SK-N-SH (cell line): ENCODE measurements at regions not wholly inside any gene's neighbourhood (a gene's known extent, or its start where the extent isn't known, plus 50 kb on each side); places are given as distances from the start of the nearest gene placed in this dataset.
"Not testable (repeated sequence)": the region's sequence is repeated elsewhere in the genome, so short reads cannot be mapped to it uniquely, and the experiment has no call there.

ENCODE experiments used
- CTCF ChIA-PET: fragments of 300-600, 350-600 bp; formaldehyde crosslinking; extraction: SDS; loops from one replicate; lab custom pipeline; 2021; lab: Yijun Ruan, JAX
- POLR2A ChIA-PET: fragments of 350-600 bp; sonication (Branson Sonifier 250); formaldehyde crosslinking; extraction: SDS; loops from one replicate; lab custom pipeline; 2020; ENCODE audit warnings: antibody characterized with exemption, inconsistent platforms; lab: Yijun Ruan, JAX
- DNase-seq: peaks from one replicate; pipeline ENCODE4 v3.0.0; 2012
- H2AFZ ChIP-seq: fragments of 200-600 bp; sonication (generic); 2 replicates; pipeline ENCODE4 v1.8.1; 2016; ENCODE audit warnings: antibody characterized with exemption, mild to moderate bottlenecking, low read depth
- H3F3A ChIP-seq: fragments of 200-600 bp; sonication (generic); replicated peaks from 2 replicates; pipeline ENCODE3; 2016; ENCODE audit warnings: antibody characterized with exemption, mild to moderate bottlenecking; ENCODE audit not compliant: insufficient read depth
- H3K27ac ChIP-seq, 2 experiments: fragments of 200-500 bp in 1 of 2; fragments of 200-600 bp in 1 of 2; sonication (Bioruptor generic) in 1 of 2; sonication (generic), shearing (Covaris generic) in 1 of 2; 2 replicates each; pipeline versions ENCODE4 v1.5.1 to v1.6.1; 2014 to 2016; ENCODE audit warnings: low read depth in 2 of 2, inconsistent platforms in 1 of 2, low read length in 1 of 2, mild to moderate bottlenecking in 1 of 2, mixed read lengths in 1 of 2
- H3K27me3 ChIP-seq: fragments of 200-600 bp; sonication (generic), shearing (Covaris generic); 2 replicates; pipeline ENCODE4 v1.6.1; 2016; ENCODE audit warnings: mixed run types; ENCODE audit not compliant: insufficient read depth
- H3K36me3 ChIP-seq, 2 experiments: fragments of 200-500 bp in 1 of 2; fragments of 200-600 bp in 1 of 2; sonication (Bioruptor generic) in 1 of 2; sonication (generic) in 1 of 2; replicated peaks in 1 of 2; 2 replicates each; pipeline versions ENCODE3 to v1.5.1; 2014 to 2016; ENCODE audit warnings: low read length in 1 of 2, mild to moderate bottlenecking in 1 of 2; ENCODE audit not compliant: insufficient read depth in 2 of 2, control insufficient read depth in 1 of 2
- H3K4me1 ChIP-seq, 2 experiments: fragments of 200-500 bp in 1 of 2; fragments of 200-600 bp in 1 of 2; sonication (Bioruptor generic) in 1 of 2; sonication (generic), shearing (Covaris generic) in 1 of 2; 2 replicates each; pipeline versions ENCODE4 v1.5.1 to v1.6.1; 2014 to 2016; ENCODE audit warnings: low read depth in 1 of 2, low read length in 1 of 2, mixed run types in 1 of 2; ENCODE audit not compliant: insufficient read depth in 2 of 2, control insufficient read depth in 1 of 2
- H3K4me2 ChIP-seq: fragments of 200-600 bp; sonication (generic), shearing (Covaris generic); 2 replicates; pipeline ENCODE4 v1.6.1; 2017; ENCODE audit warnings: mixed run types
- H3K4me3 ChIP-seq, 2 experiments: fragments of 200-500 bp in 1 of 2; fragments of 200-600 bp in 1 of 2; sonication (Bioruptor generic) in 1 of 2; sonication (generic), shearing (Covaris generic) in 1 of 2; 2 replicates each; pipeline versions ENCODE4 v1.5.1 to v1.8.1; 2014 to 2016; ENCODE audit warnings: low read depth in 2 of 2, inconsistent platforms in 1 of 2, low read length in 1 of 2, mild to moderate bottlenecking in 1 of 2, mixed read lengths in 1 of 2, moderate library complexity in 1 of 2
- H3K79me2 ChIP-seq: fragments of 200-600 bp; sonication (generic); 2 replicates; pipeline ENCODE4 v1.8.1; 2017; ENCODE audit warnings: mild to moderate bottlenecking; ENCODE audit not compliant: insufficient read depth
- H3K9ac ChIP-seq: fragments of 200-600 bp; sonication (generic); 2 replicates; pipeline ENCODE4 v1.6.1; 2017; ENCODE audit warnings: mixed run types
- H3K9me2 ChIP-seq: fragments of 200-600 bp; sonication (generic); 2 replicates; pipeline ENCODE4 v1.6.1; 2017; ENCODE audit warnings: mixed run types
- H3K9me3 ChIP-seq: fragments of 200-600 bp; sonication (generic); 2 replicates; pipeline ENCODE4 v1.6.1; 2017; ENCODE audit warnings: mixed run types, mild to moderate bottlenecking, moderate library complexity
- H4K20me1 ChIP-seq: fragments of 200-600 bp; sonication (generic); 2 replicates; pipeline ENCODE4 v1.6.1; 2017; ENCODE audit warnings: mild to moderate bottlenecking, mixed run types; ENCODE audit not compliant: insufficient read depth
- ELF1 ChIP-seq: IDR thresholded peaks from 2 replicates; pipeline ENCODE4 v1.4.0; 2012
- EP300 ChIP-seq, 2 experiments: IDR thresholded peaks; 2 replicates each; pipeline versions ENCODE4 v1.4.0 to v1.6.1; 2012; ENCODE audit warnings: borderline replicate concordance in 1 of 2, low read depth in 1 of 2, low read length in 1 of 2
- EZH2phosphoT487 ChIP-seq: fragments of 200-600 bp; sonication (generic); IDR thresholded peaks from 2 replicates; pipeline ENCODE4 v1.6.1; 2017; ENCODE audit warnings: low read depth, mixed run types, mild to moderate bottlenecking, antibody characterized with exemption, moderate library complexity, borderline replicate concordance
- FOXJ3 ChIP-seq: sonication (generic); formaldehyde crosslinking; IDR thresholded peaks from 2 replicates; pipeline ENCODE4 v1.5.1; 2020; ENCODE audit warnings: mild to moderate bottlenecking, missing genetic modification reagents
- GATA2 ChIP-seq: sonication (generic); formaldehyde crosslinking; IDR thresholded peaks from 2 replicates; pipeline ENCODE4 v1.5.0; 2020; ENCODE audit warnings: mild to moderate bottlenecking, missing genetic modification reagents
- MEF2A ChIP-seq: IDR thresholded peaks from 2 replicates; pipeline ENCODE4 v1.4.0; 2012; ENCODE audit warnings: low read depth, borderline replicate concordance
- MXI1 ChIP-seq: IDR thresholded peaks from 2 replicates; pipeline ENCODE4 v1.6.1; 2012; ENCODE audit warnings: mild to moderate bottlenecking, low read depth, low read length, improper control_type of control experiment
- NRF1 ChIP-seq: IDR thresholded peaks from 2 replicates; pipeline ENCODE4 v1.6.1; 2012; ENCODE audit warnings: low read depth, mild to moderate bottlenecking, low read length
- RFX5 ChIP-seq: IDR thresholded peaks from 2 replicates; pipeline ENCODE4 v1.6.1; 2012; ENCODE audit warnings: mild to moderate bottlenecking, improper control_type of control experiment, low read length
- SMC3 ChIP-seq: IDR thresholded peaks from 2 replicates; pipeline ENCODE4 v1.6.1; 2012; ENCODE audit warnings: low read depth, low read length, improper control_type of control experiment
- TCF12 ChIP-seq: IDR thresholded peaks from 2 replicates; pipeline ENCODE4 v1.4.0; 2012
- YY1 ChIP-seq: IDR thresholded peaks from 2 replicates; pipeline ENCODE4 v1.4.0; 2012; ENCODE audit warnings: low read depth, mild to moderate bottlenecking
- WGBS: methylation state at CpG from one replicate; pipeline ENCODE4 v1.1.6; 2017; ENCODE audit warnings: low lambda C conversion rate; 5-methylcytosine and 5-hydroxymethylcytosine counted together
- TF ChIP-seq, protein P1 (sequence below): fragments of 200-600 bp; sonication (generic); IDR thresholded peaks from 2 replicates; pipeline ENCODE4 v1.6.1; 2017; ENCODE audit warnings: antibody characterized with exemption, mild to moderate bottlenecking, moderate library complexity
- TF ChIP-seq, protein P2 (sequence below): IDR thresholded peaks from 2 replicates; pipeline ENCODE4 v1.4.0; 2012; ENCODE audit warnings: low read depth, borderline replicate concordance
- TF ChIP-seq, protein P3 (sequence below): fragments of 150-350 bp; IDR thresholded peaks from 2 replicates; pipeline ENCODE4 v1.6.1; 2016; ENCODE audit warnings: mild to moderate bottlenecking, low read depth, low read length

DNA sequence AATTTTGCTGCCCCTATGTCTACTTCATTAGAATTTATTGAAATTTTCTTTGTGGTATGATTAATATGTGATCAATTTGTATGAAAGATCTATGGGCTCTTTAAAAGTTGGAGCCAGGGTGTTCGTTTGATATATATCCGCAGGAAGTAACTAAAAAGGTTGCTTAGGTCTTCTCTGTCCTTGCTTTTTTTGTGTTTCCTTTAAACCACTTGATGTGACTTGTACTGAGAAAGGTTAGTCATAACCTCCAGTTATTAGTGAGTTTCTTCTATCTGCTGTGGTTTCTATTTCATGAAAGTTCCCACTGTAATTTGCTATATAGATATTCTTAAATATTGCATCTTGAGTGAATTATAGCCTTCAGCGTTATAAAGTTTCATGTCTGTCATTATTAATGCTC, 585.3 kb upstream of the ARID1B start (continued):
- TF ChIP-seq, protein P1, sequence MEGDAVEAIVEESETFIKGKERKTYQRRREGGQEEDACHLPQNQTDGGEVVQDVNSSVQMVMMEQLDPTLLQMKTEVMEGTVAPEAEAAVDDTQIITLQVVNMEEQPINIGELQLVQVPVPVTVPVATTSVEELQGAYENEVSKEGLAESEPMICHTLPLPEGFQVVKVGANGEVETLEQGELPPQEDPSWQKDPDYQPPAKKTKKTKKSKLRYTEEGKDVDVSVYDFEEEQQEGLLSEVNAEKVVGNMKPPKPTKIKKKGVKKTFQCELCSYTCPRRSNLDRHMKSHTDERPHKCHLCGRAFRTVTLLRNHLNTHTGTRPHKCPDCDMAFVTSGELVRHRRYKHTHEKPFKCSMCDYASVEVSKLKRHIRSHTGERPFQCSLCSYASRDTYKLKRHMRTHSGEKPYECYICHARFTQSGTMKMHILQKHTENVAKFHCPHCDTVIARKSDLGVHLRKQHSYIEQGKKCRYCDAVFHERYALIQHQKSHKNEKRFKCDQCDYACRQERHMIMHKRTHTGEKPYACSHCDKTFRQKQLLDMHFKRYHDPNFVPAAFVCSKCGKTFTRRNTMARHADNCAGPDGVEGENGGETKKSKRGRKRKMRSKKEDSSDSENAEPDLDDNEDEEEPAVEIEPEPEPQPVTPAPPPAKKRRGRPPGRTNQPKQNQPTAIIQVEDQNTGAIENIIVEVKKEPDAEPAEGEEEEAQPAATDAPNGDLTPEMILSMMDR = no peak
- TF ChIP-seq FOXJ3 (CRISPR knock-in tag) (no peak), GATA2 (no peak), RFX5 (no peak), MEF2A (no peak), EZH2phosphoT487 (no peak)

DNA sequence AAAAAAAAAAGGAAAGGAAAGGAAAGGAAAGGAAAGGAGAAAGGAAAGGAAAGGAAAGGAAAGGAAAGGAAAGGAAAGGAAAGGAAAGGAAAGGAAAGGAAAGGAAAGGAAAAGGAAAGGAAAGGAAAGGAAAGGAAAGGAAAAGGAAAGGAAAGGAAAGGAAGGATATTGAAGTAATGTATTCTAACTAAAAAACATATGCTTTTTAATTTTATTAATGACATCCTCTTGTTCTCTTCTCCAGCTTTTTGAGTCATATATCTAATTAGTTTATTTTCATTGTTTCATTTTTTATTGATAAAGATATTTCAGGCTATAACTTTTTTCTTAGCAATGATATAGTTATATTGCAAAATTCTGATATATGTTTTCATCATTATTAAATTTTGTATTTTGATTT, 585.8 kb upstream of the ARID1B start:
- H3K4me2 ChIP-seq, H3K9me2 ChIP-seq, POLR2A ChIA-PET, H3K4me3 ChIP-seq, H3K27ac ChIP-seq, H3K27me3 ChIP-seq, H3K9ac ChIP-seq, H2AFZ ChIP-seq, H3K9me3 ChIP-seq, H3K36me3 ChIP-seq, H3K4me1 ChIP-seq, H3K79me2 ChIP-seq, H3F3A ChIP-seq, DNase-seq, H4K20me1 ChIP-seq: not testable (repeated sequence)
- CTCF ChIA-PET = interaction anchor here (0.7 kb wide), 1 partner anchor 15 kb away, joined by 3 read pairs; no protein-coding TSS in a partner anchor

DNA sequence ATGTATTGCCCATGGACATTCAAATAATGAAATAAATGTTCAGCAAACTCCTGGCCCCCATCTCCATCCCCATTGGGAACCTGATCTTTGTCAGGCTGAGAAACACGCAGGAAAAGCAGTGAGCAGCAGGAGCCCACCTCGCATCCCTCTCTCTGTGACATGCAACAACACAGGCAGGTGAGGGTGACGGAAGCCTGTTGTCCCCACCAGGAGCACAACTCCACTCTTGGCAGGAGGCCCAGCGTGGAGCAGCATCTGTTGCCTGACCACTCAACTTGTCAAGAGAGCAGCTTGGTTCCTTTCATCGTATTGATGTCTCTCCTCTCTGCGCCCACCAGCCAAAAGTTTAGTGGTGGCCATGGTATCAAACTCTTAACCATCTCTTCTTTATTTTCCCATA, 586.9 kb upstream of the ARID1B start:
- Histone ChIP-seq H3K27ac (no peak overlapping the region), H3K9me2 (no peaks in the 10 kb centered on the region), H3K9me3 (no peaks in the 10 kb centered on the region), H3K9ac (no peak overlapping the region), H2AFZ (no peak overlapping the region), H4K20me1 (no peaks in the 10 kb centered on the region), H3F3A (no peaks in the 10 kb centered on the region), H3K4me2 (no peak overlapping the region), H3K27me3 (no peaks in the 10 kb centered on the region), H3K36me3 (no peaks in the 10 kb centered on the region), H3K79me2 (no peaks in the 10 kb centered on the region), H3K4me3 (no peak overlapping the region), H3K4me1 (no peaks in the 10 kb centered on the region; a peak in 1 of 4 replicates)
- no peak for DNase-seq
- ChIA-PET POLR2A (no interaction called here), CTCF (no interaction called here)
- 79% methylated on average over 6 of the region's 6 CpGs for WGBS
- TF ChIP-seq YY1 (no peak), EZH2phosphoT487 (no peak)
- TF ChIP-seq, protein P2, sequence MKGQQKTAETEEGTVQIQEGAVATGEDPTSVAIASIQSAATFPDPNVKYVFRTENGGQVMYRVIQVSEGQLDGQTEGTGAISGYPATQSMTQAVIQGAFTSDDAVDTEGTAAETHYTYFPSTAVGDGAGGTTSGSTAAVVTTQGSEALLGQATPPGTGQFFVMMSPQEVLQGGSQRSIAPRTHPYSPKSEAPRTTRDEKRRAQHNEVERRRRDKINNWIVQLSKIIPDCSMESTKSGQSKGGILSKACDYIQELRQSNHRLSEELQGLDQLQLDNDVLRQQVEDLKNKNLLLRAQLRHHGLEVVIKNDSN = no peak

DNA sequence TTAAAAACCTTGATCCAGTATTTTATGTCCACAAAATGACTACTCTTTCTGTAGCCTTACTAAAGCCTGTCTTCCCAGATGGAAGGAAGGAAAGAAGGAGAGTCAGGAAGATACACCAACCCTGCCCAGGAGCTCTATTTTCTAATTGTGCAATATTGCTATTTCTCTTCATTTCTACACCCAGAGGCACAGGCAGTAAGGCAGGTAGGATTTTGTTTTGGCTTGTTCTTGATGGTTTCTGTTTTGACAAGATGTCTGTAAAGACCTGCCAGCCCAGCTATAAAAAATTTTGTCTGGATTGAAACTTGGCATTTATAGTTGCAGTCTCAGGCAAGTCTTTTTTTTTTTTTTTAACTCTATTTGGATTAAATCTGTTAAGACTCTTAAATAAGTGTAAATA, 587.5 kb upstream of the ARID1B start:
- no peaks in the 10 kb centered on the region for H3K79me2 ChIP-seq
- H3K9me2 ChIP-seq = no peaks in the 10 kb centered on the region
- no peaks in the 10 kb centered on the region for H3K27me3 ChIP-seq
- POLR2A ChIA-PET = no interaction called here
- H3K4me3 ChIP-seq = no peak overlapping the region
- H3K9ac ChIP-seq = no peak overlapping the region
- H3K36me3 ChIP-seq = no peaks in the 10 kb centered on the region
- DNase-seq = no peak
- H3F3A ChIP-seq = no peaks in the 10 kb centered on the region
- TF ChIP-seq TCF12 (no peak), SMC3 (no peak), EP300 (IDR thresholded peaks at IDR 0.05; ENCODE audit: borderline replicate concordance in 1 of 2, low read depth in 1 of 2, low read length in 1 of 2) (no peak), YY1 (no peak), NRF1 (no peak), MXI1 (no peak), ELF1 (no peak), GATA2 (no peak)
- TF ChIP-seq, protein P3, sequence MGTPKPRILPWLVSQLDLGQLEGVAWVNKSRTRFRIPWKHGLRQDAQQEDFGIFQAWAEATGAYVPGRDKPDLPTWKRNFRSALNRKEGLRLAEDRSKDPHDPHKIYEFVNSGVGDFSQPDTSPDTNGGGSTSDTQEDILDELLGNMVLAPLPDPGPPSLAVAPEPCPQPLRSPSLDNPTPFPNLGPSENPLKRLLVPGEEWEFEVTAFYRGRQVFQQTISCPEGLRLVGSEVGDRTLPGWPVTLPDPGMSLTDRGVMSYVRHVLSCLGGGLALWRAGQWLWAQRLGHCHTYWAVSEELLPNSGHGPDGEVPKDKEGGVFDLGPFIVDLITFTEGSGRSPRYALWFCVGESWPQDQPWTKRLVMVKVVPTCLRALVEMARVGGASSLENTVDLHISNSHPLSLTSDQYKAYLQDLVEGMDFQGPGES = no peak
- TF ChIP-seq, all 33 proteins: peak for 0
- Histone ChIP-seq H4K20me1 (no peaks in the 10 kb centered on the region), H3K9me3 (no peaks in the 10 kb centered on the region), H3K4me1 (no peaks in the 10 kb centered on the region; a peak in 1 of 4 replicates), H3K27ac (no peak overlapping the region), H2AFZ (no peak overlapping the region), H3K4me2 (no peak overlapping the region)
- CTCF ChIA-PET = no interaction called here
